Suprapubic skin (tissue), 4 donors: ENCODE measurements at regions not wholly inside any gene's neighbourhood (a gene's known extent, or its start where the extent isn't known, plus 50 kb on each side); places are given as distances from the start of the nearest gene placed in this dataset.

Experiments
- DNase-seq, 2 donors: peaks; one replicate each; pipeline ENCODE4 v3.0.0-alpha.2; 2019; ENCODE audit warnings: low spot score in 2 of 2
- H3K27ac ChIP-seq: fragments of 200-600 bp; sonication (generic); one replicate; pipeline ENCODE4 v1.5.1; 2019
- H3K27me3 ChIP-seq: fragments of 200-600 bp; sonication (generic); one replicate; pipeline ENCODE4 v1.5.1; 2019
- H3K36me3 ChIP-seq: fragments of 200-600 bp; sonication (generic); one replicate; pipeline ENCODE4 v1.5.1; 2019
- H3K4me1 ChIP-seq: fragments of 200-600 bp; sonication (generic); one replicate; pipeline ENCODE4 v1.5.1; 2019
- H3K4me3 ChIP-seq: fragments of 200-600 bp; sonication (generic); one replicate; pipeline ENCODE4 v1.5.1; 2019; ENCODE audit warnings: mild to moderate bottlenecking
- H3K9me3 ChIP-seq: fragments of 200-600 bp; sonication (generic); one replicate; pipeline ENCODE4 v1.5.1; 2019
- CTCF ChIP-seq, 2 donors: fragments of 200-600 bp in 1 of 2; fragments of 450-650 bp in 1 of 2; sonication (generic) in 1 of 2; IDR thresholded peaks; one replicate each; pipeline ENCODE4 v1.5.1; 2016 to 2019; ENCODE audit warnings: antibody characterized with exemption in 2 of 2, mild to moderate bottlenecking in 1 of 2, moderate library complexity in 1 of 2
- EP300 ChIP-seq: sonication (generic); formaldehyde crosslinking; IDR thresholded peaks from one replicate; pipeline ENCODE4 v1.6.1; 2017; ENCODE audit warnings: antibody characterized with exemption
- POLR2A ChIP-seq, 2 donors: fragments of 450-650 bp; IDR thresholded peaks; one replicate each; pipeline ENCODE4 v1.6.1; 2017; ENCODE audit warnings: antibody characterized with exemption in 2 of 2, mild to moderate bottlenecking in 2 of 2, moderate library complexity in 2 of 2
- POLR2AphosphoS5 ChIP-seq, 3 donors: sonication (generic); formaldehyde crosslinking; IDR thresholded peaks; one replicate each; pipeline ENCODE4 v1.6.1; 2017; ENCODE audit warnings: antibody characterized with exemption in 3 of 3
- WGBS: methylation state at CpG from one replicate; pipeline ENCODE4 v1.1.5; 2018; 5-methylcytosine and 5-hydroxymethylcytosine counted together

- no peaks in the 10 kb centered on the region for H3K36me3 ChIP-seq
- H3K9me3 ChIP-seq = no peaks in the 10 kb centered on the region
- WGBS = 80% methylated on average over 3 of the region's 3 CpGs
- H3K27ac ChIP-seq = no peak overlapping the region
- no peak for TF ChIP-seq EP300
- no peak for TF ChIP-seq POLR2AphosphoS5 (IDR thresholded peaks at IDR 0.05)
- TF ChIP-seq CTCF (IDR thresholded peaks at IDR 0.05) = no peak
- no peak for TF ChIP-seq POLR2A (IDR thresholded peaks at IDR 0.05)
- H3K27me3 ChIP-seq = no peaks in the 10 kb centered on the region
- H3K4me3 ChIP-seq = no peak overlapping the region
- peaks cover 36% of the 10 kb centered on the region for H3K4me1 ChIP-seq
- DNase-seq = no peak
Observed at GRCh38 chr12:92039046-92039445, 106.6 kb downstream of the BTG1 start.

- WGBS = 89% methylated on average over 4 of the region's 4 CpGs
- no peaks in the 10 kb centered on the region for H3K9me3 ChIP-seq
- H3K27me3 ChIP-seq = no peaks in the 10 kb centered on the region
- H3K36me3 ChIP-seq = no peaks in the 10 kb centered on the region
- no peak for DNase-seq
- no peak overlapping the region for H3K4me3 ChIP-seq
- H3K27ac ChIP-seq = no peak overlapping the region
- H3K4me1 ChIP-seq = peaks cover 40% of the 10 kb centered on the region
- TF ChIP-seq POLR2AphosphoS5 (IDR thresholded peaks at IDR 0.05) (no peak), EP300 (no peak), CTCF (IDR thresholded peaks at IDR 0.05) (no peak), POLR2A (IDR thresholded peaks at IDR 0.05) (no peak)
Observed at GRCh38 chr12:92038476-92038875, 107.2 kb downstream of the BTG1 start.

GRCh38 chr12:92036771-92037453 is 108.7 kb downstream of the BTG1 start:
- Histone ChIP-seq H3K9me3 (no peaks in the 10 kb centered on the region), H3K27ac (no peak overlapping the region), H3K36me3 (no peaks in the 10 kb centered on the region), H3K27me3 (no peaks in the 10 kb centered on the region), H3K4me3 (no peak overlapping the region), H3K4me1 (peaks cover 42% of the 10 kb centered on the region)
- TF ChIP-seq EP300 (no peak), CTCF (IDR thresholded peaks at IDR 0.05) (no peak), POLR2A (IDR thresholded peaks at IDR 0.05) (no peak), POLR2AphosphoS5 (IDR thresholded peaks at IDR 0.05) (no peak)
- WGBS = 84% methylated on average over 6 of the region's 6 CpGs
- no peak for DNase-seq

GRCh38 chr12:92036061-92036620 is 109.5 kb downstream of the BTG1 start:
- peak overlapping the region; percentile 64 for H3K27ac ChIP-seq
- WGBS = 77% methylated on average over 7 of the region's 7 CpGs
- H3K9me3 ChIP-seq = no peaks in the 10 kb centered on the region
- no peak overlapping the region for H3K4me3 ChIP-seq
- H3K27me3 ChIP-seq = no peaks in the 10 kb centered on the region
- no peak for DNase-seq
- no peaks in the 10 kb centered on the region for H3K36me3 ChIP-seq
- peaks cover 45% of the 10 kb centered on the region for H3K4me1 ChIP-seq
- no peak for TF ChIP-seq CTCF (IDR thresholded peaks at IDR 0.05)
- no peak for TF ChIP-seq EP300
- no peak for TF ChIP-seq POLR2AphosphoS5 (IDR thresholded peaks at IDR 0.05)
- TF ChIP-seq POLR2A (IDR thresholded peaks at IDR 0.05) = no peak

DNA sequence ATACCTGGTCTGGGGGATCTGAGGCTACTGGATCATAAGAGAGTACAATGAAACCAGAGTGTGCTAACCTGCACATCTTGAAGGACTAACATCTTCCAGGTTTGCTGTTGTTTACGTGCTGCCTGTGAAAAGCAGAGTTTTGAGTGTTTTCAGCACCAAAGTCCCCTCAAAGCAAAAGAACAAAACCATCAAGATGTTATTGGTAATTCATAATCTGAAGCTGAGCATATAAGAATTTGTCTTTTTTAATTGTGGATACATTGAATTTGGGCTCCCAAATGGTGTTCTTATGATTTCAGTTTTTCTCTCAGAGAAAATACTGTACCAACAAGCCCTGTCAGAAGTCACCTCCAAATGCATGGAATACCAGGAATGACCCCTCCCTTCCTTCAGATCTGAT is 110.2 kb downstream of the BTG1 start:
- Histone ChIP-seq H3K9me3 (no peaks in the 10 kb centered on the region), H3K4me1 (peaks cover 51% of the 10 kb centered on the region), H3K27ac (peak overlapping the region; percentile 64), H3K27me3 (no peaks in the 10 kb centered on the region), H3K4me3 (peak overlapping the region; percentile 19), H3K36me3 (no peaks in the 10 kb centered on the region)
- DNase-seq = no peak
- 50% methylated on average over 1 of the region's 1 CpG for WGBS
- no peak for TF ChIP-seq CTCF (IDR thresholded peaks at IDR 0.05)
- no peak for TF ChIP-seq EP300
- no peak for TF ChIP-seq POLR2A (IDR thresholded peaks at IDR 0.05)
- TF ChIP-seq POLR2AphosphoS5 (IDR thresholded peaks at IDR 0.05) = no peak
